NCI-H460 (cell line): ENCODE measurements at regions not wholly inside any gene's neighbourhood (a gene's known extent, or its start where the extent isn't known, plus 50 kb on each side); places are given as distances from the start of the nearest gene placed in this dataset.

Source experiments
- DNase-seq: peaks from one replicate; pipeline ENCODE4 v3.0.0-alpha.2; 2016; ENCODE audit warnings: low read depth; ENCODE audit errors: extremely low read depth

DNA sequence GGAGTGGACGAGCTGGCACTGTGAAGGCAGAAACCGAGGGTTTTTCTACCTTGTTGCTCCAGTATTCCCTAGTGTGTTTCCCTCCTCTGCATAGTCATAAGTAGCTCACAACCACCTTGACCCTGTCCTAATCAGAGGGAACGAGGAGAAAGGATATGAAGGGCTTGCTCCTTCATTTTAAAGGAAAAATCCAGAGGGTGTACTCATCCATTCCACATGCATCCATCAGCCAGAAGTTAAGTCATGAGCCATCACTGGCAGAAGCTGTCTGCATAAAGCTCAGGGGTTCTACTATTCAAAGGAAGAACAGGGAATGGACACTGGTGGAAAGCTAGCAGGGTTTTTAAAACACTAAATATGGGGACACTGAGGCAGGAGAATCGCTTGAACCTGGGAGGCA is 84.3 kb upstream of the FOXN3 start:
- no peak for DNase-seq

DNA sequence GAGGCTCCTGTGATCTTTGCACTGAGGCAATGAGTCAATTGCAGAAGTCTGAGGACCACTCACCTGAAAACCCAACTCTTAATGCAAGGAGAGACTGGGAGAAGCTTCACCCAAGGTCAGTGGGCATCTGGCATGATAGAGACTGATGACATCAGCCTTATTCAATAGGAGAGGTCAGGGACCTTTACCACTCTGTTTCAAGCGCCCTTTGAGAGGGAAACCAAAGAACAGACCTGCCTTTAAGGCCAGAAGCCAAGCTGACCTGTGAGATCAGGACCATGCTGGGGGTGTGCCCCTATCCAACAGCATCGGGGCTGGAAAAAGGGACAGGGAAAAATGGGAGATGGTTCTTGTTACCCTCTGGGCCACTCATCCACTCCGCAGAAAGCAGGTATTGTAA is 83.3 kb upstream of the FOXN3 start:
- no peak for DNase-seq

DNA sequence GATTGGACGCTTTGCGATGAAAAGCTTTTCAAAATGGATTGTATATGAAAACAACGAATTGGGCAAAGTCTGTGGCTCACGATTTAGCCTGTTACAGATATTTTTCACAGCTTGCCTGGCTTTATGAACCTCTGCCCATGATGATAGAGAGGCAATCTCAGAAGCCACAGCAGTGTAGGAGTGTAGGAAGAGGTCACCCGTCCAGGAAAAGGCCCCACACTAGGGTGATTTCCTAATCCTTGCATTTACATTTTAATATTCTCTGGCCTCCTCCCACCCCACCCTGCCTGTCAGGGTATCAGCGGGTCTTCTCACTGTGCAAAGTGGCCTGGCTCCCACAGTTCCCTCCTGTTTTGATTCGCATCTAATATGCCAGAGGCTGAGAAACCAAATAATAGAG is 81.8 kb upstream of the FOXN3 start:
- DNase-seq, result no peak

DNA sequence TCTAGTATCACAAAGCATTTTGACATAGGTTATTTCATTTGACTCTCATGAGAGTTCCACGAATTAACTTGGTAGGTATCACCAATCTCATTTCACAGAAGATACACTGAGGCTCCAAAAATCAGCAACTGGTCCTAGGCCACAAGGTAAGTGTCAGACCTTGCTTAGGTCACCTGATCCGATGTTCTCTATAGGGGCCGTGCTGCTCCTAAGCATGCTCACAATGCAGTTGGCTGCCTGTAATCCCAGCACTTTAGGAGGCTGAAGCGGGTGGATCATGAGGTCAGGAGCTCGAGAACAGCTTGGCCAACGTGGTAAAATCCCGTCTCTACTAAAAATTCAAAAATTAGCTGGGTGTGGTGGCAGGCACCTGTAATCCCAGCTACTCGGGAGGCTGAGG is 78.7 kb upstream of the FOXN3 start:
- no peak for DNase-seq

DNA sequence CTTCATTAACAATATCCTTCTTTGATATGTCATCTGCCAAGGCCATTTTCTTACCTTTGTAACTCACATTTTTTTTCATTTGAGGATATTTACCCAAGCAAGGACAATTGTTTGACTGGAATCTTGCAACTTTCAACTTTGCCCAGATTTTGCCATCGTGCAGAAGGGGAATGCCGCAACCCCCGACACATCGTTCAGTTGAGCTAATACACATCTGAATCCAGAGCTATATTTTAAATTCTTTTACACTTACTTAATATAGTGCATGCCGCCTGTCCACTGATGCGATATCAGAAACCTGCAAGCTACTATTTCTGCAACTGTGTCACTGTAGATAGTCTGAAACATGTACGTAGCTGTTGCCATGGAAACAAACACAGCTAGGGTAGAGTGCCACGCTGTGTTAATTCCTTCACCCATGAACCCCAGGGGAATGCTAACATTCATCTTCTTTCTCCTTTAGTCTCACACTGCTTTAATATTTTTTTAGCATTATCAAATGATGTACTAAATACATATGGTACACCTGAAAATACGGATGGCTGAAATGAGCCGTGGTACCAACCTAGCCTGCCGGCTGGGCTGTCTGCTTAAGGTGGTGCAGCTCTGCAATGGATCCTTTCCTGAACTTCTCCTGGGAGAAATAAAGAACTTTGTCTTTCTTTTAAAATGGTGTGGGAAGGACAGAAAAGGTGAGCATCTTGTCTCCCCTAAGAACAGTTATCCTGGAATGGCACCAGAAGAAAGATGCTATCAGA is 77.0 kb upstream of the FOXN3 start:
- no peak for DNase-seq

DNA sequence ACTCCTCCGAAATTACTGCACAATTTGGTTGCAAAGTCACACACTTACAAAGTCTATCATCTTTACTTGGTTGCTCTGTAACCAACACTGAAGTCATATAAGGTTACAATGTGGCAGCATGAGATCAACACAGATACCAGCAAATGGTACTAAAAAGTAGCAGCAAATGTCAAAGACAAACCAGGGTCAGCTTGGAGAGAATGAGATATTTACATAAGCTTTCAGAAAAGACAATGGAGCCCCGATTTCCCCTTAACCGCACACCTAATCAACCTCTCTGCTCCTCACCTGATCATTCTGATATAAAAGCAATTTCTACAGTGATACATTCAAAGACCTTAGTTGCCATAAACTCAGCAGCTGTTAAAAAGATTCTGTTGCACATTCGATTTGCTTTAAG is 76.4 kb upstream of the FOXN3 start:
- no peak for DNase-seq

DNA sequence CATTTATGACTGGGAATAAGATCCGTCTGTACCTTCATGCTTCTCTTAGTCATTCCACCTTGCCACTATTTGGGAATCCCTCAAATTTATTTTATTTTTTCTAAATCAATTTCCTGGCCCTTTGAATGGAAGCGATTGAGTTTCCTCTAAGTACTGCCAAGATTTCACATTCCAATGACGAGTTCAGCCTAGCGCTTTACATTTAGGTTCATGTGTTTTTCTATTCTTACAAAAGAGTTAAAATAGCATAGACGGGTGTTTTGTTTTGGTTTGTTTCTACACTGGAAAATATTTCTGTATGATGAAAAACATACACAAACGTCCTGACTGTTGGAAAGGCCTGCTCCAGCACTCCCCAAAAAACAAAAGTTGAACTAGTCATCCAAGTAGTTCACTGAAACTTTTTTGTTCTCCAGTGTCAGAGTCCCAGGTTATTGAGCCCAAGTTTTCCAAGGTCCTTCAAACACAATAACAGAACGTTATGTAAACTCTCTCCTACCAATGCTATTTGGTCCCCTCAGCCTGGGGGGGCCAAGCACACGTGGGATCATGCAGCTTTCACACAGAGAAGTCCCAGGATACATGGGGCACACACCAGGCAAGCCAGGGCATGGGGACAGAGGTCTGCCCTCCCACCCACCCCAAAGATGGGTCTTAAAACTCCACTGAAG is 74.8 kb upstream of the FOXN3 start:
- no peak for DNase-seq

DNA sequence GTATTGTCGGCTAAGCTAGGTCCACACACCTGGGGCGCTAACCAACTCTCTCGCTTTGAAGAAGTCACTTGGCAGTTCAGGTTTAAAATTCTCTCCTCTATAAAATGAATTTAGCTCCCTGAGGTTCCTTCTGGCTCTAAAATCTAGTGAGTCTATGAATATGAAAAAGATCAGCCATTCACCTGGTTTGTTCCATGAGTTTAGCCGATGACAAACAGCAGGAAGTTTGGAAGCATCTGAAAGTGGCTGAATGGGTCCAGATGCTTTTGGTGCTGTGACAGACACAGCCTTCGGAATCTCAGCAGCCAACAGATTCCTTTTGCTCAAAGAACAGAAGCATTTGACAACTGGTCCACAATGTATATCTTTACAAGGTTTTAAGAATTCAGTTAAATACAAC is 73.4 kb upstream of the FOXN3 start:
- no peak for DNase-seq

DNA sequence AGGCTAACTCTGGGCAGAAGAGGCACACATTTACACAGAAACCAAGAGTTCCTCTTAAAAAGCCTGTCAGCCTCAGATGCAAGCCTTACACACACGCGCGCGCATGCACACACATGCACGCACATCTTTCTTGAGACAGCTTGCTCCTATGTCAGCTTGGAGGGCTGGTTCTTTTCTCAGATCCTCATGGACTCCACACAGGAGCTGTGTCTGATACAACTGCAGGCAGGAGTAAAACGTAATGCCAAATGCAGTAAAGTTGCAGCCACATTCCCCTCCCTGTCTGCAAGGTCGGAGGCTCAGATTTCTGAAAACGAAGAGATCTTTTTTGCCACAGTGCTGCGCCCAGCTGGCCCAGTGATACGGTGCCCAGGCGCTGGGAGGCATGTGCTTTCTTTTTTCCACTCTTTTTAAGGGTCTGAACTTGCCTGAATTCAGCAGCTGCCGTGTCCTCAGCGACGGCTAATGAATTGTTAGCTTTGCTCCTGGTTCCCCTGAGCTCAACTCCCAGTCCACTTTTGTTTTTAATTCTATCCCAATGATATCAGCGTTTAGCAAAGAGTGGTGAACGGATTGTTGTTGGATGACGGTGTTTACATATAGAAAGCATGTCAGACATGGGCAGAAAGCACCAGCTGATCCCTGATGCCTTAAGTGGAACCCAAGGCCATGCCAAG is 72.9 kb upstream of the FOXN3 start:
- no peak for DNase-seq

DNA sequence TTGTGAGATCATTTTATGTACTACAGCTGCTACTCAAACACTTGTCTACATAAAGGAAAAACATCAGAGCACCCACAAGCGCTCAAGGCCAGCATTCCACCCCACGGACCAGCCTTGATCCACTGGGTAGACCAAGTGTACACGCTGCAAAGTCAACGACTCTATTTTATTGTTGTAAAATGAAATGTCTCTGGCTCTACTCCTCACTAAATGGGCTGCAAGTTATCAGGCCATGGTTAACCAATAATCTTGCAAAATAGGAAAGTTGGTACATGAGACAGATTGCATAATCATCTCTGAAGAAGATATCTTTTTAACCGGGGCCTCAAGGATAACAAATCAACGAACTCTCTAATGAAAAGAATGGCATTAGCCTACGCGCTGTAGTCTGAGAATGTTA is 69.9 kb upstream of the FOXN3 start:
- DNase-seq, result no peak

DNA sequence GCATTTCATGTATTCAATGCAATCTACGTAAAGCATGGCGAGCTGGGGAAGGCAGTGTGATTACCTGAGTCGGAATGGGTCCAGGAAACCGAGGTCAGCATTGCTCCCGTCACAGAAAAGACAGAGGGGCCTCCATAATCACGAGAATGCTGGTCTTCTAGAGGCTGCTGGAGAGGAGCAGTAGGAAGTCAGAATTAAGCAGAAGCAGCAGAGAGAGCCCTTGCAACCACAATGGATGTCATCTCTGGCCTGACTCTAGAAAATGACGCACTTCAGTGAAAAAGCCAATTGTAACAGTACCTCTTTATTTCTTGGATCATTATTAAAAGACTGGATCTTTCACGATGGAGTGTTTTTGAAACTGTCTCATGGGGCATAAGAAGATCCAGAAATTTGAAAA is 69.5 kb upstream of the FOXN3 start:
- DNase-seq, result no peak

DNA sequence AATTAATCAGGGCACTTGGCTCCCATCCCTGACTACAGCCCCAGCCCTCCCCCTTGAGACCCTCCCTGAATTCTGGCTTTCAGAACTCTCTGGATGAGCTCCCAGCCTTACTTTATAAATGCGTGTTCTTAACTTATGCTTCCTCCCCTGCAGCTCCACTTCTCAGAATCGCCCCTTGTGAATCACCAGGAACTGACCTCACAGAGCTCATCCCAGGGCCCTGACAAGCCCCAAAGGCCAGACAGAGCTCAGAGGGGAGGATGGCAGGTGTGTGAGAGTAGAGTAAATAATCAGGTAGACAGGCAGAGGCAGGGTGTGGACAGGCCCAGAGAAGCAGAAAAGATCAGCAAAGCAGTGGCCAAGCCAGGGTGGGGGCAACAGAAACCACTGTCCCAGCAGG is 68.2 kb upstream of the FOXN3 start:
- DNase-seq, result no peak

DNA sequence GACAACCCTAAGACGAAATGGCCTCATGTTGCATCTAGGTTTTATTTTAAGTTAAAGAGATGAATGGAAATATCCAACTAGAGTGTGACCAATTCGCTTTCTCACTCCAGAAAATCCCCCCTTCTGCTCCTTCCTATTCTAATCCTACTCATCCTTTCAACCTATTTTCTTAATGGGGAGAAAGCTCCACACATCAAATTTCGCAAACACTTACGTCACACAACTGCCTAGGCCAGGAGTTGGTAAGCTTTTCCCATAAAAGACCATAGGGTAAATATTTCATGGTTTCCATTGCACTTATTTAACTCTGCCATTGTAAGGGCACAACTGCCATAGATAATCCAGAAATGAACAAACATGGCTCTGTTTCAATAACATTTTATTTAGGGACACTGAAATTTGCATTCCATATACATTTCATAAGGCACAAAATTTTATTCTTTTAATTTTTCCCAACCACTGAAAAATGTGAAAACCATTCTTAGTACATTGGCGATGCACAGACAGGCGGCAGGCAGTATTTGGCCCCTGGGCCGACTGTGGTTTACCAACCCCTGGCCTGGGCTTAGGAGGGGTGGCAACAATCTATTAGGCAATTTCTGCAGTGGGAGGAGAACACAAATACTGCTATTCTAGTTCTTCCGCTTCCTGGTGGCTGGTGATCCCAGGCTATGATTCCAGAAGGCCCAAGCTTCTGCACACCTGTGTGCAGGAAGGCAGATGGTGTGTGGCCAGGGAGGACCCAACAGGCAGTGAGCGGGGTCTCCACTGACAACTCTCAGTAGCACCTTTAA is 67.2 kb upstream of the FOXN3 start:
- DNase-seq, result no peak

DNA sequence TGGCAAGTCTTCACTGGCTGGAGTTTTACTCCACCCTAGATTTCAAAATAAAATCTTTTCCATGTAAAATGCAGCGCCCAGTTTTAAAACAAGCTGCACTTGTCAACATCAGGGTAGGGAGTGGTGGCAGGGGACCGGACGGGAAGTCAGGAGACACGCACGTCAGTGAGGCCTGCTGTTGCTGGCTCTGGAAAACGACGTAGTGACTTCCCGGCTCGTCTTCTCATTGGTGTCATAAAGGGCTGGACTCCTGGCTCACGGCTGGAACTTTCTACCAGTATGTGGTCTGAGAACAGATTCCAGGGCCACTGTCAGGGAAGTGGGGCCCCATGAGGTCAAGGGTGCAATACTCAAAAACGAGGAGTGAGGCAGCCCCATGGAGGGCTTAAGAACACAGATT is 64.2 kb upstream of the FOXN3 start:
- no peak for DNase-seq

DNA sequence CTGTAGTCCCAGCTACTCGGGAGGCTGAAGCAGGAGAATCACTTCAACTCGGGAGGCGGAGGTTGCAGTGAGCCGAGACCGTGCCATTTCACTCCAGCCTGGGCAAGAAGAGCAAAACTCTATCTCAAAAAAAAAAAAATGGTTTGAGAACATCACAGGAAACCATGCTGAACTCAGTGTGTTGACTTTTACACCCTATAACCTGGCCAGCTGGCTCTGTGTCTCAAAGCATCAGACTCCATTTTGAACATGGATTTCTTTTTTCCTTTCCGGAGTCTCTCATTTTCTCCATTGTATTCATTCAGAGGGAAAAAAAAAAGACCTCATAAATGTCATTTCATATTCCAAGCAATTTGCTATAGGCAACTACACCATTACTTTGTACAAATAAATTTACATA is 63.2 kb upstream of the FOXN3 start:
- DNase-seq, result no peak

DNA sequence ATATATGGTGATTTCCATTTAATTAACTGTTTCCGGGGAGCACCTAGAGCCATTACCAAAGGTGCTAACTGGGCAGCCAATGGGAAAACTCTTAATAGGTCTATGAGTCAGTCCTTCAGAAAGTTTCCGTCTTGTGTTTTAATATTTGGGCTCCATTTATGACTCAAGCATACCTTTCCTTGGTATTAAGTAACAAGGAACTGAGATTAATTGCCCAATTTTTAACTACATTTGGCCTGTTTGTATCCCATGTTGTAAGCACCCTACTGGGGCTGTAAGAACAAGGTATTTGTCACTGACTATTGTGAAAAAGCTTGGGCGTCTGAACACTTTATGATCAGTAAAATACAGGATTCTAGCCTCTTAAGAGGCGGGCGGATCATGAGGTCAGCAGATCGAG is 62.8 kb upstream of the FOXN3 start:
- no peak for DNase-seq

DNA sequence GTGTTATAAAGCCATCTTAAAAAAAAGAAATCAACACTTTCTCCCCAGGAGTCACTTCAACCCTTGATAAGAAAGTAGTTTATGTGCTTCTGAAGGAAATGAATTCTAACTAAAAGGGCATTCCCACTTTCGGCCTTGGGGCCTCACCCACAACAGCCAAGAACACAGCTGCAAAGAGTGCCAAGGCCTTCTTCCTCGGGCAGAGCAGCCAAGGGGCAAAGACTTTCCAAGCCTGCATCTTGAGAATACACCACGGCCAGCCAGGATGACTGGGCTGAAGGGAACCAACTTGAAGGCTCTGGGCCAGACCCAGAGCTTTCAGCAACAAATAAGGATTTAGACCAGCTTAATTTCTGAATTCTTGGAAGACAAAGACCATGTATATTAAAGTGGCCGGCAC is 60.4 kb upstream of the FOXN3 start:
- DNase-seq, result no peak

DNA sequence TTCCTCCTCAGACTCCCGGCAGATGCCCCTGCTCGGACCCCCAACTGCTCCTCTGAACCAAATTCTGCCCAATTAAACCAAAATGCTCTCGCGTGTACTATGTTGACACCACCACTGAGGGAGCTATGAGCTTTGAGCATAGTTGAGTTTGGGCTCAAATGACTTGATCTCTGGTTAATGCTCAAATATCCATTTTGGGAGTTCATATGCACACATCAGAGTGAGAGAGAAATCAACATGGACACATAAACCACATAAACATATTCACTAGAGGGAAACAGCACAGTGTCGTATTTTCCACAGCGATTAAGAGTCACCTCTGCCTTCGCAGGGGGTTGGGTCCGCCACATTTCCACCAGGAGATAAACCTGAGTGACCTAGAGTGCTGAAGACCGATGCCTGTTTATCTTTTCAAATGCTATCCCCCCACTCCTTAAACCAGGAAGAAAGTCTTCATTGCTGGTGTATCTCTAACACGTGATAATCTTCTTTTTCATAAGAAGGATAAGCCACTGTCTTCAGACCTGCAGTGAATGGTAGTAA is 59.4 kb upstream of the FOXN3 start:
- no peak for DNase-seq

DNA sequence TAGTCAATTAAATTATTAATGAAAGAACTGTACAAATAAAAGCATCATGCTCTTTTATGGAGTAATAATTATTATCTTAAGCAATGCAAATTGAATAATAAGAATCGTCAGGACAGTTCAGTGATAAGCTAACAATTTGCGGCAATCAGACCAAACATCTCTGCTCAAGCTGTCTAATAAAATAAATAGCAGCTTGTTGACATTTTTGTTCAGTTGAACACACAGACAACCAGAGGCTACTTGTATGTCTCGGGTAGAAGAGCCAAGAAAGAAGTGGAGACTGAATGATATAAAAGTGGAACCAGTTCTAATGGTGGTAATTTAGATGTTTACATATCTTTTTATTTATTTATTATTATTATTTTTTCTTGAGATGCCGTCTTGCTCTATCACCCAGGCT is 57.4 kb upstream of the FOXN3 start:
- no peak for DNase-seq

DNA sequence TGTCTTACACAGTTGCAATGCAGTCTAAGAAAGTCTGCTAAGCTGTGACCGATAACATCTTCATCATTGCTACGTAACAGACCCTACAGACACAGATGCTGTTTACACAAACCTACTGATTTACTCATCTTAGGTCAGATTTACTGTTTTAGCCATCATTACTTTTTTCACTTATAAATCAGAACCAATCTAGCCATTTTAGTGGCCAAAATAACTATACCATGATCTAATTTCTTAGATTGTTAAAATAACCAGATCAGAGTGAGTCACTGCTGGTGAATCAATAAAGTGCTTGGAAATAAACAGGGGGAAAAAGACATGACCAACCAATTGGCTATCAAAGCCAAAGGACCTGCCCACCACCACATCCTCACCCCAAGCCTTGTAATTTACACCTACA is 57.0 kb upstream of the FOXN3 start:
- no peak for DNase-seq

DNA sequence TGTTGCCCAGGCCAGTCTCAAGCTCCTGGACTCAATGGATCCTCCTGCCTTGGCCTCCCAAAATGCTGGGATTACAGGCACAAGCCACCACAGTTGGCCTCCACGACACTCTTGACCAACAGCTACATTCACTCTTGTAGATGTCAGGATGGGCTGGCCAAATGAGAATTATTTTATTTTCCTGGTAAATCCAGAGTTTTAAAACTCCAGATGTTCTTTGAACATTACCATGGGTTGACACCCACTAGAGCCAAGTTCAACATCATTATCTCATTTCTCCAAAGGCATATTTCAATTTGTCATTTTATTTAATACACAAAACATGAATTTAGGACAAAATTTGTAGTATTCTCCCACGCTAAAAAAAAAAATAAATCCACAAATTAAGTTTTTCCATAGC is 56.5 kb upstream of the FOXN3 start:
- no peak for DNase-seq
